MM.1S (cell line): ENCODE measurements at regions not wholly inside any gene's neighbourhood (a gene's known extent, or its start where the extent isn't known, plus 50 kb on each side); places are given as distances from the start of the nearest gene placed in this dataset.

Source experiments
- DNase-seq: peaks from one replicate; pipeline ENCODE4 v3.0.0-alpha.2; 2015
- H2AFZ ChIP-seq: fragments of 300-600 bp; sonication (generic); 2 replicates; pipeline ENCODE4 v1.6.0; 2016; ENCODE audit warnings: antibody characterized with exemption, low read length
- H3F3A ChIP-seq: fragments of 300-600 bp; sonication (generic); 2 replicates; pipeline ENCODE4 v1.6.1; 2016; ENCODE audit warnings: mild to moderate bottlenecking, antibody characterized with exemption, low read length, moderate library complexity, mixed read lengths; ENCODE audit not compliant: insufficient read depth
- H3K27ac ChIP-seq: fragments of 300-600 bp; sonication (generic); 2 replicates; pipeline ENCODE4 v1.5.1; 2016; ENCODE audit warnings: mild to moderate bottlenecking, low read length
- H3K27me3 ChIP-seq: fragments of 300-600 bp; sonication (generic); replicated peaks from 2 replicates; pipeline ENCODE4 v1.6.0; 2016; ENCODE audit warnings: low read length; ENCODE audit not compliant: insufficient read depth
- H3K36me3 ChIP-seq: fragments of 300-600 bp; sonication (generic); replicated peaks from 2 replicates; pipeline ENCODE4 v1.6.1; 2016; ENCODE audit warnings: mild to moderate bottlenecking, low read length, mixed read lengths; ENCODE audit not compliant: insufficient read depth
- H3K4me1 ChIP-seq: fragments of 300-600 bp; sonication (generic); 2 replicates; pipeline ENCODE4 v1.6.1; 2016; ENCODE audit warnings: low read length, mixed read lengths
- H3K4me2 ChIP-seq: fragments of 300-600 bp; sonication (generic); 2 replicates; pipeline ENCODE4 v1.6.0; 2016; ENCODE audit warnings: low read depth, low read length
- H3K4me3 ChIP-seq: fragments of 300-600 bp; sonication (generic); 2 replicates; pipeline ENCODE4 v1.5.1; 2016; ENCODE audit warnings: low read length, mixed read lengths
- H3K79me2 ChIP-seq: fragments of 300-600 bp; sonication (generic); 2 replicates; pipeline ENCODE4 v1.6.1; 2016; ENCODE audit warnings: mixed run types, low read length, mixed read lengths
- H3K9ac ChIP-seq: fragments of 300-600 bp; sonication (generic); 2 replicates; pipeline ENCODE4 v1.6.1; 2016; ENCODE audit warnings: low read length, mixed read lengths
- H3K9me2 ChIP-seq: fragments of 300-600 bp; sonication (generic); replicated peaks from 2 replicates; pipeline ENCODE4 v1.6.1; 2016; ENCODE audit warnings: mild to moderate bottlenecking, low read length, mixed read lengths; ENCODE audit not compliant: insufficient read depth
- H3K9me3 ChIP-seq: fragments of 300-600 bp; sonication (generic); replicated peaks from 2 replicates; pipeline ENCODE4 v1.6.1; 2016; ENCODE audit warnings: mild to moderate bottlenecking, low read length, mixed read lengths; ENCODE audit not compliant: insufficient read depth
- H4K20me1 ChIP-seq: fragments of 300-600 bp; sonication (generic); 2 replicates; pipeline ENCODE4 v1.6.1; 2016; ENCODE audit warnings: mild to moderate bottlenecking, low read length, moderate library complexity, mixed read lengths; ENCODE audit not compliant: insufficient read depth
- CTCF ChIP-seq: fragments of 300-600 bp; sonication (generic); IDR thresholded peaks from 2 replicates; pipeline ENCODE4 v1.5.1; 2016; ENCODE audit warnings: antibody characterized with exemption, low read length, mixed read lengths
- EZH2 ChIP-seq: fragments of 300-600 bp; sonication (generic); optimal IDR thresholded peaks from 2 replicates; pipeline ENCODE3; 2017; ENCODE audit warnings: low read depth, mild to moderate bottlenecking, antibody characterized with exemption, low read length, mixed read lengths
- EZH2phosphoT487 ChIP-seq: fragments of 300-600 bp; sonication (generic); IDR thresholded peaks from 2 replicates; pipeline ENCODE4 v1.6.1; 2018; ENCODE audit warnings: antibody characterized with exemption, low read length

- Histone ChIP-seq H3K9me3 (no peaks in the 10 kb centered on the region), H3F3A (peaks cover 14% of the 10 kb centered on the region; the same call in 1 of the 2 replicates), H3K27me3 (no peaks in the 10 kb centered on the region), H3K9ac (no peak overlapping the region), H3K36me3 (no peaks in the 10 kb centered on the region), H3K79me2 (no peaks in the 10 kb centered on the region), H4K20me1 (no peaks in the 10 kb centered on the region), H3K4me1 (peaks cover 40% of the 10 kb centered on the region), H3K4me2 (no peak overlapping the region), H2AFZ (no peak overlapping the region), H3K4me3 (no peak overlapping the region), H3K27ac (no peak overlapping the region), H3K9me2 (no peaks in the 10 kb centered on the region)
- no peak for DNase-seq
- TF ChIP-seq CTCF: no peak
- TF ChIP-seq EZH2phosphoT487: no peak
- TF ChIP-seq EZH2: no peak
Measured at GRCh38 chr10:88083597-88083989, 220.2 kb downstream of the PTEN start.

- H3K9ac ChIP-seq: no peak overlapping the region
- no peak for TF ChIP-seq CTCF
- TF ChIP-seq EZH2phosphoT487: no peak
- no peak for TF ChIP-seq EZH2
- H3K9me2 ChIP-seq: no peaks in the 10 kb centered on the region
- H4K20me1 ChIP-seq: no peaks in the 10 kb centered on the region
- no peak overlapping the region for H3K4me2 ChIP-seq
- H3K4me1 ChIP-seq: peaks cover 43% of the 10 kb centered on the region
- no peak overlapping the region for H2AFZ ChIP-seq
- H3K4me3 ChIP-seq: no peak overlapping the region
- no peak overlapping the region for H3K27ac ChIP-seq
- H3F3A ChIP-seq: peaks cover 20% of the 10 kb centered on the region
- H3K36me3 ChIP-seq: no peaks in the 10 kb centered on the region
- H3K79me2 ChIP-seq: no peaks in the 10 kb centered on the region
- no peak for DNase-seq
- H3K27me3 ChIP-seq: no peaks in the 10 kb centered on the region
- H3K9me3 ChIP-seq: no peaks in the 10 kb centered on the region
Measured at GRCh38 chr10:88086187-88086960, 222.9 kb downstream of the PTEN start.

- Histone ChIP-seq H3K79me2 (no peaks in the 10 kb centered on the region), H2AFZ (no peak overlapping the region), H3F3A (peaks cover 23% of the 10 kb centered on the region), H4K20me1 (no peaks in the 10 kb centered on the region), H3K4me3 (no peak overlapping the region), H3K4me2 (no peak overlapping the region), H3K9ac (no peak overlapping the region), H3K9me2 (no peaks in the 10 kb centered on the region), H3K4me1 (peaks cover 43% of the 10 kb centered on the region), H3K36me3 (no peaks in the 10 kb centered on the region), H3K9me3 (no peaks in the 10 kb centered on the region), H3K27ac (no peak overlapping the region), H3K27me3 (no peaks in the 10 kb centered on the region)
- DNase-seq: no peak
- no peak for TF ChIP-seq CTCF
- TF ChIP-seq EZH2: no peak
- TF ChIP-seq EZH2phosphoT487: no peak
Measured at GRCh38 chr10:88088441-88089340, 225.3 kb downstream of the PTEN start.
